OCI-LY7 (cell line): ENCODE measurements at regions not wholly inside any gene's neighbourhood (a gene's known extent, or its start where the extent isn't known, plus 50 kb on each side); places are given as distances from the start of the nearest gene placed in this dataset.

Source experiments
- BruUV-seq: library from RNA; stranded (reverse); fragments of 400-500 nt; replicated peaks from 2 replicates; lab custom pipeline; 2021; lab: Mats Ljungman, UMichigan
- CTCF ChIA-PET: fragments of 300-600 bp; sonication (Branson Sonifier 250); formaldehyde crosslinking; loops from one replicate; lab custom pipeline; 2022; ENCODE audit warnings: antibody characterized with exemption; ENCODE audit not compliant: unreplicated experiment; lab: Charles Lee
- POLR2A ChIA-PET: fragments of 300-600 bp; sonication (Branson Sonifier 250); formaldehyde crosslinking; loops from one replicate; lab custom pipeline; 2022; ENCODE audit warnings: antibody characterized with exemption; lab: Charles Lee
- DNase-seq: peaks from one replicate; pipeline ENCODE4 v3.0.0-alpha.2; 2015; ENCODE audit warnings: low spot score
- H2AFZ ChIP-seq: fragments of 200-600 bp; sonication (generic), shearing (Covaris generic); 2 replicates; pipeline ENCODE4 v1.6.1; 2014; ENCODE audit warnings: mild to moderate bottlenecking, antibody characterized with exemption, low read length, moderate library complexity
- H3K27ac ChIP-seq: fragments of 200-600 bp; sonication (generic); 2 replicates; pipeline ENCODE4 v1.5.1; 2014; ENCODE audit warnings: mixed run types, low read depth, mild to moderate bottlenecking, moderate library complexity, low read length, inconsistent platforms; ENCODE audit not compliant: poor library complexity, severe bottlenecking
- H3K36me3 ChIP-seq: fragments of 200-600 bp; sonication (generic); 2 replicates; pipeline ENCODE4 v1.6.1; 2014; ENCODE audit warnings: mild to moderate bottlenecking, antibody characterized with exemption, low read length, moderate library complexity, mixed read lengths; ENCODE audit not compliant: insufficient read depth
- H3K4me1 ChIP-seq: fragments of 200-600 bp; sonication (generic); 2 replicates; pipeline ENCODE4 v1.5.1; 2014; ENCODE audit warnings: mild to moderate bottlenecking, low read length; ENCODE audit not compliant: insufficient read depth, poor library complexity, severe bottlenecking
- H3K4me2 ChIP-seq: fragments of 200-600 bp; sonication (generic); 2 replicates; pipeline ENCODE4 v1.6.1; 2014; ENCODE audit warnings: mild to moderate bottlenecking, low read length
- H3K4me3 ChIP-seq: fragments of 200-600 bp; sonication (generic); 2 replicates; pipeline ENCODE4 v1.5.1; 2014; ENCODE audit warnings: mild to moderate bottlenecking, low read depth, low read length; ENCODE audit not compliant: poor library complexity, severe bottlenecking
- H3K79me2 ChIP-seq: fragments of 200-600 bp; sonication (generic); 2 replicates; pipeline ENCODE4 v1.6.1; 2016; ENCODE audit warnings: low read depth, mild to moderate bottlenecking, low read length, moderate library complexity, mixed read lengths; ENCODE audit not compliant: insufficient read depth
- H3K9me2 ChIP-seq: fragments of 200-600 bp; sonication (generic); 2 replicates; pipeline ENCODE4 v1.6.1; 2016; ENCODE audit warnings: mild to moderate bottlenecking, low read length, mixed read lengths; ENCODE audit not compliant: insufficient read depth
- H3K9me3 ChIP-seq: fragments of 200-600 bp; sonication (generic); 2 replicates; pipeline ENCODE4 v1.6.1; 2014; ENCODE audit warnings: mild to moderate bottlenecking, mixed run types, low read length, mixed read lengths
- H4K20me1 ChIP-seq: fragments of 200-600 bp; sonication (generic); 2 replicates; pipeline ENCODE4 v1.6.1; 2014; ENCODE audit warnings: mild to moderate bottlenecking, antibody characterized with exemption, low read length, moderate library complexity, mixed read lengths; ENCODE audit not compliant: insufficient read depth
- CTCF ChIP-seq: fragments of 200-600 bp; sonication (generic); conservative IDR thresholded peaks from 2 replicates; pipeline ENCODE4 v1.5.1; 2014; ENCODE audit warnings: mild to moderate bottlenecking, antibody characterized with exemption, low read length, moderate library complexity, mixed read lengths
- EZH2phosphoT487 ChIP-seq: fragments of 200-600 bp; sonication (generic); IDR thresholded peaks from 2 replicates; pipeline ENCODE4 v1.6.1; 2018; ENCODE audit warnings: low read depth, borderline replicate concordance, mild to moderate bottlenecking, mixed run types, antibody characterized with exemption, low read length, moderate library complexity, mixed read lengths
- intact Hi-C: fragments of 100-400 bp; cut with micrococcal nuclease; formaldehyde crosslinking; loops from one replicate; pipeline ENCODE4 v1.10.0; 2022; ENCODE audit not compliant: unreplicated experiment

- Histone ChIP-seq H3K9me3 (no peaks in the 10 kb centered on the region), H3K9me2 (no peaks in the 10 kb centered on the region), H4K20me1 (no peaks in the 10 kb centered on the region), H3K27ac (no peak overlapping the region), H2AFZ (no peak overlapping the region), H3K4me2 (no peak overlapping the region), H3K4me3 (no peak overlapping the region), H3K4me1 (no peaks in the 10 kb centered on the region), H3K79me2 (no peaks in the 10 kb centered on the region), H3K36me3 (no peaks in the 10 kb centered on the region)
- ChIA-PET POLR2A (no interaction called here), CTCF (no interaction called here)
- intact Hi-C loops = no loop called here
- TF ChIP-seq CTCF (no peak), EZH2phosphoT487 (no peak)
- BruUV-seq = no TSS peak
- DNase-seq = no peak
These were observed 766.0 kb upstream of the PCDH9 start for GRCh38 chr13:67996101-67996500.

- no TSS peak for BruUV-seq
- no peak for DNase-seq
- Histone ChIP-seq H3K27ac (no peak overlapping the region), H3K4me2 (no peak overlapping the region), H2AFZ (no peak overlapping the region), H3K4me3 (no peak overlapping the region), H3K9me2 (no peaks in the 10 kb centered on the region), H3K79me2 (no peaks in the 10 kb centered on the region), H3K9me3 (no peaks in the 10 kb centered on the region), H4K20me1 (no peaks in the 10 kb centered on the region), H3K36me3 (no peaks in the 10 kb centered on the region), H3K4me1 (no peaks in the 10 kb centered on the region)
- ChIA-PET POLR2A (no interaction called here), CTCF (no interaction called here)
- TF ChIP-seq CTCF = no peak
- TF ChIP-seq EZH2phosphoT487 = no peak
- intact Hi-C loops = no loop called here
These were observed 760.7 kb upstream of the PCDH9 start for GRCh38 chr13:67990868-67991267.

- POLR2A ChIA-PET = no interaction called here
- intact Hi-C loops = no loop called here
- TF ChIP-seq CTCF (no peak), EZH2phosphoT487 (no peak)
- no peak overlapping the region for H2AFZ ChIP-seq
- no peaks in the 10 kb centered on the region for H4K20me1 ChIP-seq
- CTCF ChIA-PET = no interaction called here
- no peak overlapping the region for H3K4me2 ChIP-seq
- no peaks in the 10 kb centered on the region for H3K9me2 ChIP-seq
- no peaks in the 10 kb centered on the region for H3K36me3 ChIP-seq
- no peaks in the 10 kb centered on the region for H3K79me2 ChIP-seq
- H3K27ac ChIP-seq = no peak overlapping the region
- H3K9me3 ChIP-seq = no peaks in the 10 kb centered on the region
- no peaks in the 10 kb centered on the region for H3K4me1 ChIP-seq
- H3K4me3 ChIP-seq = no peak overlapping the region
- DNase-seq = no peak
- BruUV-seq = no TSS peak
These were observed 756.1 kb upstream of the PCDH9 start for GRCh38 chr13:67986234-67986633.
